PC-9 (cell line): ENCODE measurements at regions not wholly inside any gene's neighbourhood (a gene's known extent, or its start where the extent isn't known, plus 50 kb on each side); places are given as distances from the start of the nearest gene placed in this dataset.
"Not testable (repeated sequence)": the region's sequence is repeated elsewhere in the genome, so short reads cannot be mapped to it uniquely, and the experiment has no call there.

Source experiments
- BruUV-seq: library from RNA; stranded (reverse); fragments of 400-500 nt; replicated peaks from 2 replicates; lab custom pipeline; 2021; lab: Mats Ljungman, UMichigan
- CTCF ChIA-PET: fragments of 300-600 bp; sonication (Branson Sonifier 250); formaldehyde crosslinking; loops from one replicate; lab custom pipeline; 2022; ENCODE audit warnings: antibody characterized with exemption; lab: Charles Lee
- POLR2A ChIA-PET: fragments of 300-600 bp; sonication (Branson Sonifier 250); formaldehyde crosslinking; loops from one replicate; lab custom pipeline; 2022; ENCODE audit warnings: antibody characterized with exemption; ENCODE audit not compliant: unreplicated experiment; lab: Charles Lee
- DNase-seq, 2 experiments: peaks; one replicate each; pipeline versions ENCODE4 v3.0.0 to v3.0.0-alpha.2; 2015 to 2022; ENCODE audit warnings: mixed read lengths in 1 of 2
- H2AFZ ChIP-seq: fragments of 200-600 bp; sonication (generic); 2 replicates; pipeline ENCODE4 v1.8.1; 2017; ENCODE audit warnings: antibody characterized with exemption
- H3F3A ChIP-seq: fragments of 200-600 bp; sonication (generic); 2 replicates; pipeline ENCODE4 v1.8.1; 2017; ENCODE audit warnings: antibody characterized with exemption, mild to moderate bottlenecking, low read depth; ENCODE audit not compliant: insufficient read depth
- H3K27ac ChIP-seq: fragments of 200-600 bp; sonication (generic); 2 replicates; pipeline ENCODE4 v1.6.1; 2016; ENCODE audit warnings: mixed run types
- H3K27me3 ChIP-seq: fragments of 200-600 bp; sonication (generic); 2 replicates; pipeline ENCODE4 v1.6.1; 2016; ENCODE audit warnings: low read depth, mixed run types; ENCODE audit not compliant: insufficient read depth
- H3K36me3 ChIP-seq: fragments of 200-600 bp; sonication (generic); 2 replicates; pipeline ENCODE4 v1.6.1; 2016; ENCODE audit warnings: low read depth, mixed run types
- H3K4me1 ChIP-seq: fragments of 200-600 bp; sonication (generic); replicated peaks from 2 replicates; pipeline ENCODE4 v1.6.1; 2016; ENCODE audit warnings: mixed run types; ENCODE audit not compliant: insufficient read depth
- H3K4me2 ChIP-seq: fragments of 200-600 bp; sonication (generic); 2 replicates; pipeline ENCODE4 v1.6.1; 2017; ENCODE audit warnings: mixed run types
- H3K4me3 ChIP-seq: fragments of 200-600 bp; sonication (generic); 2 replicates; pipeline ENCODE4 v1.6.1; 2016; ENCODE audit warnings: mixed run types
- H3K79me2 ChIP-seq: fragments of 200-600 bp; sonication (generic); 2 replicates; pipeline ENCODE4 v1.6.1; 2017; ENCODE audit warnings: low read depth, mixed run types
- H3K9me2 ChIP-seq: fragments of 200-600 bp; sonication (generic); 2 replicates; pipeline ENCODE4 v1.8.1; 2017; ENCODE audit warnings: mild to moderate bottlenecking; ENCODE audit not compliant: insufficient read depth
- H3K9me3 ChIP-seq: fragments of 200-600 bp; sonication (generic); 2 replicates; pipeline ENCODE4 v1.8.1; 2016; ENCODE audit warnings: low read depth; ENCODE audit not compliant: insufficient read depth
- H4K20me1 ChIP-seq: fragments of 200-600 bp; sonication (generic); 2 replicates; pipeline ENCODE4 v1.8.1; 2017; ENCODE audit not compliant: insufficient read depth
- EZH2 ChIP-seq: fragments of 200-600 bp; sonication (generic); IDR thresholded peaks from 2 replicates; pipeline ENCODE4 v1.8.0; 2017; ENCODE audit warnings: antibody characterized with exemption, low read depth
- intact Hi-C: fragments of 100-400 bp; cut with micrococcal nuclease; formaldehyde crosslinking; loops from one replicate; pipeline ENCODE4 v1.10.0; 2022; ENCODE audit not compliant: unreplicated experiment
- TF ChIP-seq, protein P1 (sequence below): fragments of 200-600 bp; sonication (generic); conservative IDR thresholded peaks from 2 replicates; pipeline ENCODE4 v1.6.1; 2017; ENCODE audit warnings: mixed run types, antibody characterized with exemption, mild to moderate bottlenecking, moderate library complexity

DNA sequence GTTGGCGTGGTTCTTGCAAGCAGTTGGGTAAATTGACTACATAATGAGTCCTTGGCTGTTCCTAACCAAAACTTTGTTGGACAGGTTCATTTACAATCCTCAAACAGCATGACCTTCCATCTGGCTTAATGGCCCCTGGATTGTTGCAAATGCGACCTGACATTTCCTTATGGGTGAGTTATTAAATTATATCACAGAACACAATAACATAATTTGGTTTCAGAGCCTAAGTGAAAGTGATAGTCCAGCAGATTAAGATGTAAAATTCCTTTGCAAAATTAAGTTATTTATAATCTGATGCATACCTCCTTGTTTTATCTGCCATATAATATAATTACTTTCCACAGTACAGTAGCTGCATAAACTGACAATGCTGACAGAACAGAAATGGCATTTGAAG, 224.4 kb downstream of the TUSC1 start:
- Histone ChIP-seq H3K36me3 (no peaks in the 10 kb centered on the region), H3K4me1 (no peaks in the 10 kb centered on the region), H3K9me3 (no peaks in the 10 kb centered on the region), H3K4me3 (no peak overlapping the region), H2AFZ (no peak overlapping the region), H3K27ac (no peak overlapping the region), H3K9me2 (no peaks in the 10 kb centered on the region), H4K20me1 (no peaks in the 10 kb centered on the region), H3K4me2 (no peak overlapping the region), H3F3A (no peaks in the 10 kb centered on the region), H3K27me3 (no peaks in the 10 kb centered on the region), H3K79me2 (no peaks in the 10 kb centered on the region)
- POLR2A ChIA-PET: no interaction called here
- no TSS peak for BruUV-seq
- CTCF ChIA-PET: no interaction called here
- no peak for DNase-seq
- TF ChIP-seq EZH2: no peak
- TF ChIP-seq, protein P1, sequence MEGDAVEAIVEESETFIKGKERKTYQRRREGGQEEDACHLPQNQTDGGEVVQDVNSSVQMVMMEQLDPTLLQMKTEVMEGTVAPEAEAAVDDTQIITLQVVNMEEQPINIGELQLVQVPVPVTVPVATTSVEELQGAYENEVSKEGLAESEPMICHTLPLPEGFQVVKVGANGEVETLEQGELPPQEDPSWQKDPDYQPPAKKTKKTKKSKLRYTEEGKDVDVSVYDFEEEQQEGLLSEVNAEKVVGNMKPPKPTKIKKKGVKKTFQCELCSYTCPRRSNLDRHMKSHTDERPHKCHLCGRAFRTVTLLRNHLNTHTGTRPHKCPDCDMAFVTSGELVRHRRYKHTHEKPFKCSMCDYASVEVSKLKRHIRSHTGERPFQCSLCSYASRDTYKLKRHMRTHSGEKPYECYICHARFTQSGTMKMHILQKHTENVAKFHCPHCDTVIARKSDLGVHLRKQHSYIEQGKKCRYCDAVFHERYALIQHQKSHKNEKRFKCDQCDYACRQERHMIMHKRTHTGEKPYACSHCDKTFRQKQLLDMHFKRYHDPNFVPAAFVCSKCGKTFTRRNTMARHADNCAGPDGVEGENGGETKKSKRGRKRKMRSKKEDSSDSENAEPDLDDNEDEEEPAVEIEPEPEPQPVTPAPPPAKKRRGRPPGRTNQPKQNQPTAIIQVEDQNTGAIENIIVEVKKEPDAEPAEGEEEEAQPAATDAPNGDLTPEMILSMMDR: no peak
- intact Hi-C loops: no loop called here

DNA sequence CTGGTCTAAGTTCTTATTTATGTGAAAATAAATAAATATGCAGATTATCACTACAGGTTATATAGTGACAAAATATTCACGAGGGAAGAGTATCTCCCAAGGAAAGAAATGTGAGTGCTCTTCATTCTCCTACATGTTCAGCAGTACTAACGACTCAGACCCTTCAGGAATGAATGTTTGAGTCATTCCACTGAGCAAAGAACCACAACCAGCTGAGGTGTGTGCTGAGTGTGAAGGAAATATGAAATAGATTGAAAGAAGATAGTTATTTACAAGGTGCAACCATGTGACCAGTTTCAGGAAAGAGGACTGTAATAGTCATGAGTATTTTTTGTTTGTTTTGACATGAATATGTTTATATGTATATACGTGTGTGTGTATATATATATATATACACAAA, 228.7 kb downstream of the TUSC1 start:
- POLR2A ChIA-PET: no interaction called here
- Histone ChIP-seq H4K20me1 (no peaks in the 10 kb centered on the region), H3K27ac (no peak overlapping the region), H3K4me2 (no peak overlapping the region), H3K4me1 (no peaks in the 10 kb centered on the region), H3K79me2 (no peaks in the 10 kb centered on the region), H3K4me3 (no peak overlapping the region), H2AFZ (no peak overlapping the region), H3K36me3 (no peaks in the 10 kb centered on the region), H3K9me2 (no peaks in the 10 kb centered on the region), H3K9me3 (no peaks in the 10 kb centered on the region), H3K27me3 (no peaks in the 10 kb centered on the region), H3F3A (no peaks in the 10 kb centered on the region)
- CTCF ChIA-PET: no interaction called here
- TF ChIP-seq EZH2: no peak
- TF ChIP-seq, protein P1: no peak
- BruUV-seq: no TSS peak
- intact Hi-C loops: no loop called here
- no peak for DNase-seq

DNA sequence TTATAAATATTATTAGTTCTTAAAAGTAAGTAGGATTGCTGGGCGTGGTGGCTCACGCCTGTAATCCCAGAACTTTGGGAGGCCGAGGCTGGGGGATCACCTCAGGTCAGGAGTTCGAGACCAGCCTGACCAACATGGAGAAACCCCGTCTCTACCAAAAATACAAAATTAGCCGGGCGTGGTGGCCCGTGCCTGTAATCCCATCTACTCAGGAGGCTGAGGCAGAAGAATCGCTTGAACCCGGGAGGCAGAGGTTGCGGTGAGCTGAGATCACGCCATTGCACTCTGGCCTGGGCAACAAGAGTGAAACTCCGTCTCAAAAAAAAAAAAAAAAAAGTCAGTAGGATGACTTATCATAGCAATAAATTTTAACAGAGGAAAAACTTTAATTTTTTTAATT, 232.5 kb downstream of the TUSC1 start:
- H3K79me2 ChIP-seq, H3K4me1 ChIP-seq, H3K4me3 ChIP-seq, CTCF ChIA-PET, intact Hi-C loops, DNase-seq, H3K9me2 ChIP-seq, H3K27me3 ChIP-seq, H3K36me3 ChIP-seq, POLR2A ChIA-PET, H3K4me2 ChIP-seq, BruUV-seq, H4K20me1 ChIP-seq, H3K9me3 ChIP-seq, H3K27ac ChIP-seq, H2AFZ ChIP-seq, H3F3A ChIP-seq: not testable (repeated sequence)

DNA sequence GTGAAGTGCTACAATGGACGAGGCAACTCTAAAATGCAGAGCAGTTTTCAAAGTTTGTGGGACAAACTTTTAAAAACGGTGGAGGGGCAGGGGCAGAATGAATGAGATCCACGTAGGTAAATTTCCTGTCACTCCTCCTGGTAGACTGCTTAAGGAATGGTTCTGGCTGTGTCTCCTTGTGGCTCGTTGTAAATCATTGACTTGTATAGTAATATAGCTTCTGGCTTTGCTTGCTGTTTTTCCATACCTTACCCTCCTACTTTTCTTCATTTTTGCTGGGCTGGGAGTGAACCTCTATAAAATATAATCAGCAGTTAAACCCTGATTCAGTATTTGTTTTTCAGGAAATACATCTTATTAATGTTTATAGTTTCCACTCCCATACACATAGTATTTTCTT, 235.7 kb downstream of the TUSC1 start:
- intact Hi-C loops: no loop called here
- BruUV-seq: no TSS peak
- H3K27ac ChIP-seq: no peak overlapping the region
- H3K4me3 ChIP-seq: no peak overlapping the region
- H3K36me3 ChIP-seq: no peaks in the 10 kb centered on the region
- H3K9me3 ChIP-seq: no peaks in the 10 kb centered on the region
- H3K9me2 ChIP-seq: no peaks in the 10 kb centered on the region
- no peaks in the 10 kb centered on the region for H3F3A ChIP-seq
- ChIA-PET POLR2A (no interaction called here), CTCF (no interaction called here)
- DNase-seq: no peak
- H4K20me1 ChIP-seq: no peaks in the 10 kb centered on the region
- H3K4me2 ChIP-seq: no peak overlapping the region
- H3K4me1 ChIP-seq: no peaks in the 10 kb centered on the region
- no peak for TF ChIP-seq EZH2
- TF ChIP-seq, protein P1: no peak
- no peak overlapping the region for H2AFZ ChIP-seq
- no peaks in the 10 kb centered on the region for H3K27me3 ChIP-seq
- no peaks in the 10 kb centered on the region for H3K79me2 ChIP-seq
